Limb (tissue), 2 donors: ENCODE measurements at regions not wholly inside any gene's neighbourhood (a gene's known extent, or its start where the extent isn't known, plus 50 kb on each side); places are given as distances from the start of the nearest gene placed in this dataset.
A peak's percentile ranks its signal among the peaks of the same experiment; 100 is the strongest.

Experiments
- DNase-seq, 2 donors: peaks; one replicate each; pipeline ENCODE4 v3.0.0-alpha.2; 2016; ENCODE audit errors: extremely low spot score in 2 of 2

GRCh38 chr11:26777372-26777808 is 55.5 kb upstream of the SLC5A12 start:
- DNase-seq, result peak; percentile 51 to 88

- DNase-seq, result no peak
Measured at GRCh38 chr11:26778000-26778757, 56.3 kb upstream of the SLC5A12 start.

- DNase-seq, result no peak
Measured at GRCh38 chr11:26779074-26779865, 57.4 kb upstream of the SLC5A12 start.

GRCh38 chr11:26780376-26781085 is 58.7 kb upstream of the SLC5A12 start:
- DNase-seq, result no peak

- DNase-seq, result no peak
Measured at GRCh38 chr11:26782220-26782965, 60.5 kb upstream of the SLC5A12 start.

GRCh38 chr11:26783997-26784396 is 62.1 kb upstream of the SLC5A12 start:
- DNase-seq, result no peak

- DNase-seq, result no peak
Measured at GRCh38 chr11:26790738-26791137, 68.9 kb upstream of the SLC5A12 start.

GRCh38 chr11:26792941-26793340 is 71.1 kb upstream of the SLC5A12 start:
- DNase-seq, result no peak

- DNase-seq, result no peak
Measured at GRCh38 chr11:26793487-26793886, 71.6 kb upstream of the SLC5A12 start.

GRCh38 chr11:26801601-26802000 is 79.7 kb upstream of the SLC5A12 start:
- DNase-seq, result no peak

- DNase-seq, result no peak
Measured at GRCh38 chr11:26805001-26805400, 83.1 kb upstream of the SLC5A12 start.

GRCh38 chr11:26806219-26806618 is 84.4 kb upstream of the SLC5A12 start:
- DNase-seq, result no peak

- no peak for DNase-seq
Measured at GRCh38 chr11:26820739-26821138, 98.9 kb upstream of the SLC5A12 start.

- DNase-seq, result no peak
Measured at GRCh38 chr11:26823963-26824362, 102.1 kb upstream of the SLC5A12 start.

GRCh38 chr11:26827567-26828081 is 105.8 kb upstream of the SLC5A12 start:
- peak in 1 of 2 donors; percentile 42 for DNase-seq

GRCh38 chr11:26828288-26828687 is 106.4 kb upstream of the SLC5A12 start:
- no peak for DNase-seq

- no peak for DNase-seq
Measured at GRCh38 chr11:26830218-26830617, 108.4 kb upstream of the SLC5A12 start.

- no peak for DNase-seq
Measured at GRCh38 chr11:26830757-26831156, 108.9 kb upstream of the SLC5A12 start.

GRCh38 chr11:26834601-26835000 is 112.7 kb upstream of the SLC5A12 start:
- DNase-seq, result no peak

- no peak for DNase-seq
Measured at GRCh38 chr11:26835611-26836010, 113.8 kb upstream of the SLC5A12 start.

- DNase-seq, result no peak
Measured at GRCh38 chr11:26837154-26837553, 115.3 kb upstream of the SLC5A12 start.
